HG03139 (cell line): ENCODE measurements at regions not wholly inside any gene's neighbourhood (a gene's known extent, or its start where the extent isn't known, plus 50 kb on each side); places are given as distances from the start of the nearest gene placed in this dataset.
"Not testable (repeated sequence)": the region's sequence is repeated elsewhere in the genome, so short reads cannot be mapped to it uniquely, and the experiment has no call there.

ENCODE experiments used
- ATAC-seq: cut with Tn5 transposase; IDR thresholded peaks from one replicate; pipeline ENCODE4 v1.9.1; 2021; ENCODE audit not compliant: unreplicated experiment

DNA sequence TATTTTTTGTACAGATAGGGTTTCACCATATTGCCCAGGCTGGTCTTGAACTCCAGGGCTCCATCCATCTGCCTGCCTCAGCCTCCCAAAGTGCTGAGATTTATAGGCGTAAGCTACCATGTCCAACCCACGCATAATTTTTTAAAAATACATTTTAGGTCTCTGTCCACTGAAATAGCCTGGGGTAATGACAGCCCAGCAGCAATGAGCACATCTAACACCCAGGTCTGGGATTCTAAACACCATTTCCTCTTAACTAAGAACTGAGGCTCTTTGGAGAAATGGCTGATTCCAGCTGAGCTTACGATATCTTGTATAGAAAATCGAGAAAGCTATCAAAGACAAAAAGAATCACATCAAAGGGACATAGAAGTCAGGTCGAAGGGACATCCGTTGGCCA is 245.3 kb downstream of the PARN start:
- no peak for ATAC-seq

DNA sequence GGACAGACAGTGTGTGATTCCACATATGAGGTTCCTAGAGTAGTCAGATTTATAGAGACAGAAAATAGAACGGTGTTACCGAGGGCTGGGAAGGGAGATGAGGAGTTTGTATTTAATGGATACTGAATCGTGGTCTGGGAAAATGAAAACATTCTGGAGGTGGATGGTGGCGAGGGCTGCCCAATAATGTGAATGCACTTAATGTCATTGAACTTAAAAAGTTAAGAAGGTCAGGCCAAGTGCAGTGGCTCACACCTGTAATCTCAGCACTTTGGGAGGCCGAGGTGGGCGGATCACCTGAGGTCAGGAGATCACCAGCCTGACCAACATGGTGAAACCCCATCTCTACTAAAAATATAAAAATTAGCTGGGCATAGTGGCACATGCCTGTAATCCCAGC is 246.2 kb downstream of the PARN start:
- not testable (repeated sequence) for ATAC-seq

DNA sequence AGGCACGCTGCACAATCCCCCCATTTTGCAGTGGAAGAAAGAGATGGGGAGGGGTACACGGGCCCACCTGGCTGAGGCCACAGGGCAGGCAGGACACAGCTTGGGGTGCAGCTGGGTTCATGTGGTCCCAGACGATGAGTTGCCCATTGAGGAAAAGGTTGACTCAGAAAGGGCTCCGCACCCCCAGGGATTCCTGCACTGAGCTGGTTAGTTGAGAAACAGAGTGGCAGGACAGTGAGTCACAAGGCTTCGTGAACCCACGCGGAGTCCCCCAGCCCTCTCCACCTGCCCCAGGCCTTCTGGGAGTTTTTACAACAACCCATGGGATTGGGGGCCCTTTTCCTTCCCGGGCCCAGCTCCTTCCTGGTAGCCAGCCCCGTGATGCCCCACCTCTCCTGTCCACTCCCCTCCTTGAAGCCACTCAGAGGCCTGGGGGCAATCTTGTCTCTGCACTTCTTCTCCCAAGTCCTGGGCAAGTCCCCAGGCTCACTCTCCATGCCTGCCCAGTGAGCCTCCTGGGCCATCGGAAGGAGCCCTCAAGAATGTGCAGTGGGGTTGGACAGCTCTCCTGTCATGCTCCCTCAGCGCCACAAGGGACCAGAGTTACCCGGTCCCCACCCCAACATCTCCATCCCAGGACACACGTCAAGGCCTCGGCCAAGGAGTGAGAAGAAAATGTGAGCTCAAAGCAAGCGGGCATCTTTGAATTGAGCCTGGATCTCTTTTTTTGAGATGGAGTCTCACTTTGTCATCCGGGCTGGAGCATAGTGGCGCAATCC is 251.2 kb downstream of the PARN start:
- no peak for ATAC-seq

DNA sequence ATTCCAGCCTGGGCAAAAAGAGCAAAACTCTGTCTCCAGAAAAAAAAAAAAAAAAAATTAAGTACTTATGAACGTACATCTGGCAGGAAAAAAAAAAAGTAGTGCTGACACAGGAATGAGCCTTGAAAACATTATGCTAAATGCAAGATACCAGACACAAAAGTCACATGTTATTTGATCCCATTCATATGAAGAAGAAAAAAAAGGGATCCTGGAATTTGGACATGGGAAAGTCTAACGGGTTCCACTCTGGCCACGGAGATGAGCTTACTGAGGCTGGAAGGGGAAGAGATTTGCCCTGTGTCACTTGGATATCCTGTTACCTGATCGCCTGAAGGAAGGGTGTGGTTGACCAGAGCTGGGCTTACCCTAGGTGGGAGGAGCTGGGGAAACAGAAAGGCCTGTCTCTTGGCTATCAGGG is 251.9 kb downstream of the PARN start:
- no peak for ATAC-seq

DNA sequence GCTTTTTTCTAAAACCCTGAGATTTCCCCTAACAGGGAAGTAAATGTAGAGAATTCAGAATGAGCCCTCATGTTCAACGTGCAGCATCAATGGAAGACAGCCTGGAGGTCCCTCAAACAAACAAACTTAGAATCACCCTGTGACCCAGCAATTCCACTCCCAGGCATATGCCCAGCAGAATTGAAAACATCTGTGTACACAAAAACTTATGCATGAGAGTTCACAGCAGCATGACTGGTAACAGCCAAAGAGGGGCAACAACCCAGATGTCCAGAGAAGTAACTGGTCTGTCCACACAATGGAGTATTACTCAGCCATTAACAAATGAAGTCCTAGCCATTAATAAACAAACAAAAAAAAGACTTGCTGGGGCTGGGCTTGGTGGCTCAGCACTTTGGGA is 252.7 kb downstream of the PARN start:
- ATAC-seq = no peak

DNA sequence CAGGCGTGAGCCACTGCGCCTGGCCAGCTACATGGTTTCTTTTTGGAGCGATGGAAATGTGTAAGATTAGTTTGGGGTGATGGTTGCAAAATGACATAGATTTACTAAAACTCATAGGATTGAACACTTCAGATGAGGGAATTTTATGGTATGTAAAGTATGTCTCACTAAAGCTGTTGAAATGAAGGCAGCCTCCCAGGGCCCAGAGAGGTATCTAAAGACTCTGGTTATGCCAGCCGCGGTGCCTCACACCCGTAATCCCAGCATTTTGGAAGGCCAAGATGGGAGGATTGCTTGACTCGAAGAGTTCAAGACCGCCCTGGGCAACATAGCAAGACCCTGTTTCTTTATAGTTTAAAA is 254.9 kb downstream of the PARN start:
- no peak for ATAC-seq

DNA sequence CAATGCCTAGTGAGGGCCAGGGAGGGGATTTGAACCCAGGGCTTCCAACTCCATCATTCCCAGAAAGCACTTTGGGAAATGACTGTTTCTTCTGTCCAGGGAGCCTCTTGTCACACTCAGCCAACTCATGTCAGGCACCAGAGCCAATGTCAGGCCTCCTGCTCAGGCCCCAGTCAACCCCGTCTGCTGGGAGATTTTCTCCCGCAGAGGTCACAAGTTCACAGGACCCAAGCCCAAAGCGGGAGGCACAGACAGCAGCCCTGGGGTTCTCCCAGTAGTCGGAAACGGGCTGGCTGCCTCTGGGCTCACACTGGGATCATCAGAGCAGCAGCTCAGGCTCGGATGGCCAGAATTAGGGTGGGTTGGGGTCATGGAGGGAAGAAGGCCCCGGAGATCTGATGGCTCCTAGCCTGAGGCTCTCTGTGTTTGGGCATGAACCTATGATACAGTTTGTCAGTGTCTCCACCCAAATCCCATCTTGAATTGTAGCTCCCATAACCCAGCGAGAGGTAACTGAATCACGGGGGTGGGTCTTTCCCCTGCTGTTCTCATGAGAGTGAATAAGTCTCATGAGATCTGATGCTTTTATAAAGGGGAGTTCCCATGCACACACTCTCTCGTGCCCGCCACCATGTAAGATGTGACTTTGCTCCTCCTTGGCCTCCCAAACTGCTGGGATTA is 255.5 kb downstream of the PARN start:
- ATAC-seq = no peak

DNA sequence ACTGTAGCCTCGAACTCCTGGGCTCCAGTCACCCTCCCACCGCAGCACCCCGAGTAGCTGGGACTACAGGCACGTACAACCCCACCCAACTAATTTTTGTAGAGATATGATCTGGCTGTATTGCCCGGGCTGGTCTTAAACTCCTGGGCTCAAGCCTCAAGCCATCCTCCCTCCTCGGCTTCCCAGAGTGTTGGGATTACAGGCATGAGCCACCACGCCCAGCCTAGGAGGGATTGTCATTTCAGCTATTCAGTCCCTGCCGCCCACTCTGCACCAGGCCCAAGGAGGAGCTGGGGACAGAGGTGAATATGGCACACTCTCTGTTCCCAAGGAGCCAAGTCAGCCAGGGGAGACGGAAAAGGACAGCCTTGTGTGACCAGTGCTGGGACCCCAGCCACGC is 256.2 kb downstream of the PARN start:
- ATAC-seq = no peak

DNA sequence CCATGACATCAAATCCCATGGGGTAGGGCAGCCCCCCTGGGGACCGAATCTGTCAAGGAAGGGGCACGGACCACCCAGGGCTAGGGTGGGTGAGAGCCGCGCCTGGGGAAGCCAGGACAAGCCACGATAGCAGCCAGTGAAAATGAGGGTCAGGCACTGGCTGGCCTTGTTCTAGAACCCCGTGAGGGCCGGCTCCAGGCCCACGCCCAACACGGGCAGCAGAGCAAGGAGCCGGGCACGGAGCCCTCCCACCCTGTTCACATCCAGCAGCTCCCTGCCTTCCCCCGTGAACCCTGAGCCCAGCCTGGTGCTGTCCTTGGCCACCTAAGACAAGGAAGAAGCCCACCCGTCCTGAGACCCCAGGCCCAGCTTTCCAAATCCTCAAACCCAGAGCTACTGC is 256.7 kb downstream of the PARN start:
- no peak for ATAC-seq

DNA sequence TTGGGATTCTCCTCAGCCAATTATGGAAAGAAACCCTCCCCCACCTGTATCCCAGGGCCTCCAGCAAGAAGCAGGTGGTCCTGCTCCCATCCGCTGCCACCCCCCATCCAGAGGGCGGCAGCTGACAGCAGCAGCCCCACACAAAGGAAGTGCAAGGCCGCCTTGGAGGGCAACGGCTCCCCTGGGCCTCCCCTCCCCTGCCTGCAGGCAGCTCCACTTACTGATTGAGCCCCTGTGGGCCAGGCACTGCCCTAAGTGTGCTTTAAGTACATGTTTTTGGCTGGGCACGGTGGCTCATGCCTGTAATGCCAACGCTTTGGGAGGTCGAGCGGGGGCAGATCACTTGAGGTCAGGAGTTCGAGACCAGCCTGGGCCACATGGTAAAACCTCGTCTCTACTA is 257.6 kb downstream of the PARN start:
- no peak for ATAC-seq

DNA sequence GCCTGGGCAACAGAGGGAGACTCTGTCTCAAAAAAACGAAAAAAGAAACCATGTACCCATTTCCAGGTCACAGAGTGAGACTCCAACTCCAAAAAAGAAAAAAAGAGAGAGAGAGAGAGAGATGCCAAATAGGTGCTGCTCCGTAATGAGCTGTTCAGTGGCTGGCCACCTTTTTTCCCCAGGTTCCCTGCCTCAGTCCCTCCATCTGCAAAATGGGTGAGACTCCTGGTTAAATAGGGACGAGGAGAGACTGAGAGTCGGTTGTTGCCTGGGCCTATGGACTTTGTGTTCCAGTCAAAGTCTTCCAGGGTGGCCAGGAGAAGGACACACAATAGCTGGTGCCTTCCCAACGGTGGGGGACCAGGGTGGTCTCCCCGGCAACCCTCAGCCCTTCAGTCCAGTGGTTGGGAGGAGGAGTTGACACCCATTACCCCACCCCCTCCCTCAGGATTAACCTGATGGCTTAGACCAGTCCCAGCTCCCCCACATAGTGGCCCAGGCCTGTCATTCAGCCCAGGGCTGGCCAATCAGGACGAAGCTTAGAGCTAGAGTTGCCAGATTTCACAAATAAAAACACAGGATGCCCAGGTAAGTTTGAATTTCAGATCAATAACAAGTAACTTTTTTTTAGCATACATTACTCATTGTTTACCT is 258.2 kb downstream of the PARN start:
- ATAC-seq = no peak

DNA sequence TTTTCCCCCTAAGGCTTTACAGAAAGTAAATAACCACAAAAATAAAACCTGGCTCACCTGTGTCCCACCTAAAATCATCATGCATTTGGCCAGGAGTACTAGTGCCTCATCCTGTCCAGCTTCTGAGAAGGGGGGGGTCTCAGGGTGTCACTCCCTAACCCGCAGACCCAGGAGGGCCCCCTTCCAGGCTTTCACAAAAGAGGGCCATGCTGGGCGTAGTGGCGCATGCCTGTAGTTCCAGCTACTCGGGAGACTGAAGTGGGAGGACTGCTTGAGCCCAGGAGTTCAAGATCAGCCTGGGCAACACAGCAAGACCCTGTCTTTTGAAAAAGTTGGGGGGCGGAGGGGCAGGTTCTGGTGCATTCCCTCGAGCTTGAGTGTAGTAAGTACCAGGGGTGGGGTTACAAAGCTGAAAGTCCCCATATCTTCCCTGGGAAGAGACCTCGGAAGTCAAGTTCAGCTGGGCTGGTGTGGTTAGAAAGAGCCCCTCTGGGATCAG is 259.3 kb downstream of the PARN start:
- ATAC-seq = no peak

DNA sequence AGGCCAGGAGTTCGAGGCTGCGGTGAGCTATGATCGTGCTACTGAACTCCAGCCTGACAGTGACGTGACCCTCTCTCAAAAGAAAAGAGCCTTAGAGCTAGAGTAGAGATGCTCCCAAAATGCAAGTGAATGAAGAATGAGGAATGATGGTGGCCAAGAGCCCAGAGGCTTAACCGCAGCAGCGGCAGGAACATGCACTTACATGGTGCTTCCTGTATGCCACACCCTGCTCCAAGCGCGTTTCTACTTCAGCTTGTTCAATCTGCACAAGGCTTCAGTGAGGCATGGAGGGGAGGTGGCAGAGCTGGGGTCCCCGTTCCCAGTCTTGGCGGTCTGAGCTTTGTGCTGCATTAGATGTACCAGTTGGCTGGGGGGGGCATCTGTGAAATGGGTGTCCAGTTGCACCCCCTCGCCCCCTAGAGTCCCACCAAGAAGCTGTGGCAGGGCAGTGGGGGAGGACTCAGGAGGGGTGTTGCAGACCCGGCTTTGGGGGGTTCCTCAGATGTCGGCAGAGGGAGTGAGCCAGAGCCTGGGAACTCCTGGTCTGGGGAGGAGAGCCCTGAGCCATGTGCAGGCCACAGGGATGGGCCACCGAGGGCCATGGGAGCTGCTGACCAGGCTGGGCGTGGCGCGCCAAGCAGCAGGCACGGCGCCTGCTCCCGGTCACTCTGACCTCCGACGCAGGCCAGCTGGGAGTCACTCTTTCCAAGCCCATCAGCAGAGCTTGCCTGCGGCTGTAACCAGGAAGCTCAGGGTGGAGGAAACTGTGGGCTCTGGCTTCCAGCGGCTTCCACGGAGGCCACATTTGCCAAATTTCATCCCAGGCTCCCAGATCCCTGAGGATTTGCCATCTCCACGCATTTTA is 260.1 kb downstream of the PARN start:
- ATAC-seq = no peak

DNA sequence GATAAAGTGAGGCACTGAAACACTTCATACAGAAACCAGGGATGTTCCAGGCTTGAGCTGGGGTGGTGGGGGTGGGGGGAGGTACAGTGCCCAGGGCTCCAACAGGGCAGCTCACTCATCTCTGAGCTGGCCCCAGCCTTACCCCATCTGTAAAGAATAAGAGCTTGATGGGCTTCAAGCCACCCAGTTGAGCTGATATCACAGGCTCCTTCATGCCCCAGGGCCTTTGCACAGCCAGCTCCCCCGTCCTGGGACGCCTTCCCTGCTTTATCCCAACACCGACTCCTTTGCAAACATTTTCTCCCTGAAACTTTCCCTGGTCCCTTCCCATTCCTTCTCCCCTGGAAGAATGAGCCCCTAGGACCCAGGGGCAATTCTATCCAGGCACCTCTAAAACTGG is 261.7 kb downstream of the PARN start:
- ATAC-seq = no peak

DNA sequence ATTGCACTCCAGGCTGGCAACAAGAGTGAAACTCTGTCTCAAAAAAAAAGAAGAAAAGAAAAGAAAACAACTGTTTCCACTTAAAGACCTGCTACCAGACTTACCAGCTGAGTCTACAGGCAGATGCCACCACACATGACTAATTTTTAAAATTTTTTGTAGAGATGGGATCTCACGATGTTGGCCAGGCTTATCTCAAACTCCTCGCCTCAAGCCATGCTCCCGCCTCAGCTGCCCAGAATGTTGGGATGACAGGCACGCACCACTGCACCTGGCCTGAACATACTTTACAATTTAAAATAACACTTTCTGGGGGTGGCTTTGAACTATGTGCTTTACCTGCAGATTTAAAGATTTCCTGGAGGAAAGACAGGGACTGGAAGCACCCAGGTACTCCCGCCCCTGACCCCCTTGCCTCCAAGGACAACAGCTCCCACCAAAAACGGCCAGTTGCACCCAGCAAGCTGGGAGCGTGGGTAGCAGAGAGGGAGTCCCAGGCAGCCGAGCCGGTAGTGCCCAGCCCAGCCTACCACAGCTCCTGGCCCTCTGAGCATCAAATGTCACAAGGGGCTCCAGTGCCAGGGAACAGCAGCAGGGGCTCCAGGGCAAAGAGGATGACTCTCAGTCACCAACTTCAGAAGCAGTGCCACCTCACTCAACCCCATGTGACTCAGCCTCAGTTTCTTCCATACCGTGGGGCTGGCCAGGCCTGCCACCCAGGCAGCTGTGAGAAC is 262.9 kb downstream of the PARN start:
- ATAC-seq = no peak

DNA sequence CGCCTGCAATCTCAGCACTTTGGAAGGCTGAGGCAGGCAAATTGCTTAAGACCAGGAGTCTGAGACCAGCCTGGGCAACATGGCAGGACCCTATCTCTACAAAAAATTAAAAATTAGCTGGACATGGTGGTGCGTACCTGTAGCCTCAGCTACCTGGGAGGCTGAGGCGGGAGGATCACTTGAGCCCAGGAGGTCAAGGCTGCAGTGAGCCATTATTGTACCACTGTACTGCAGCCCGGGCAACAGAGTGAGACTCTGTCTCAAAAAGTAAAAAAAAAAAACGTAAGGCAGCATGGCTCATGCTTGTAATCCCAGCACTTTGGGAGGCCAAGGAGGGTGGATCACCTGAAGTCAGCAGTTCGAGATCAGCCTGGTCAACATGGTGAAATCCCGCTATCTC is 263.6 kb downstream of the PARN start:
- ATAC-seq = no peak

DNA sequence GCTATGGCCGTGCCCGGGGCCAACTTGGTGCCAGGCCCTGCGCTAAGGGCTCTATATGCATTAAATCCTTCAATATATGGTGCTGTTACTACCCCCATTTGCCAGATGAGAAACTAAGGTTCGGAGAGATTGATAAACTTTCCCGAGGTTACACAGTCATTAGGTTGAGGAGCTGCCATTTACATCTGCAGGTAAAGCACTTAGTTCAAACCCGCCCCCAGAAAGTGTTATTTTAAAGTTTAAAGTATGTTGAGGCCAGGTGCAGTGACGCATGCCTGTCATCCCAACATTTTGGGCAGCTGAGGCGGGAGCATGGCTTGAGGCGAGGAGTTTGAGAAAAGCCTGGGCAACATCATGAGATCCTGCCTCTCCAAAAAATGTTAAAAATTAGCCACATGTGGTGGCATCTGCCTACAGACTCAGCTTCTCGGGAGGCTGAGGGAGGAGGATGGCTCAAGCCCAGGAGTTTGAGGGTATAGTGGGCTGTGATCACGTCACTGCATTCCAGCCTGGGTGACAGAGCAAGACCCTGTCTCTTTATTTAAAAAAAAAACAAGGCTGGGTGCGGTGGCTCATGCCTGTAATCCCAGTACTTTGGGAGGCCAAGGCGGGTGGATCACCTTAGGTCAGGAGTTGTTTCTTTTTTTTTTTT is 264.7 kb downstream of the PARN start:
- ATAC-seq = no peak

DNA sequence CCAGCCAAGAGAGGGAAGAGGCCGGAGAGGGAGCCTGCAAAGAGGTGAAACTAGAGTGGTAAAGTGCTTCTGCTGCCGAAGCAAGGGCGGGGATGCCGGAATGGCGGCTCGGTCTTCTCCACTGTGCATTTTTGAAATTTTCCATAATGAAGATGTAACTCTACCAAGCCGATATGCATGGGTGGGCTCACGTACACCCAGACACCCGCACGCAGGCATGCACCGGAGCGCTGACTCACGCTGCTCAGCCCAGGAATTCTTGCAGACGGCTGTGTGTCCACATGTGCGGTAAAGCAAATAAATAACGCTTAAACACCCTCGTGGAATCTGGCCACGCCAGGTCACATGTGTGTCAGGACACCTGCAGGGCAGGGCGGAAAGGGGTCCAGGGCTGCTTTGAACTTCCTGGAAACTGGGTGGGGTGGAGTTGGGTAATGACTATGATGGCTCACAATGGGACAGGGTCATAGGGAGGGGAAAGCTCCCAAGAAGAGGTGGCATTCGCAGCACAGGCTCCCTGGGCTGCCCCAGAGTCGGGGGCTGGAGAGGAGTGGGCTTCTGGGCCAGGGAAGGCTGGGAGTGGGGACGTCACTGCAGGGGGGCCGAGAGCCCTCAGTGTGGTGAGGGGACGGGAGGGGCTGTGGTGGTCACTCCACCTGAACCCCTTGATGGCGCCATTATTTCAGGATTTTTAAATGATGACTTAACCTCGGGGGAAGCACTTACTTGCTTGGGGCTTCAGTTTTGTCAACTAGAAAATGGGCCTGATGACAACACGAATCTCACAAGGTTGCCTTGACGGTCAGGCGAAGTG is 265.5 kb downstream of the PARN start:
- no peak for ATAC-seq

DNA sequence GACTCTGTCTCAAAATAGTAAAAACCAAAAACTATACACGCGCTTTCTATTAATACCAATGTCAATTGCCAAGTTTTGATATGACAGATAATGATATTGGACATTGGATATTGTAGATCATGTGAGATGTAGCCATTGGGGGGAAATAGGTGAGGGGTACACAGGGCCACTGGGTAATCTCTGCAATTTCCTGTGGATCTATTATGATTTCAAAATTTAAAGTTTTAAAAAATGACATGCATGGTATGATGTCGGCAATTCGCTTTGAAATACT is 266.0 kb downstream of the PARN start:
- ATAC-seq = no peak
